IMR-90 (cell line): ENCODE measurements at regions not wholly inside any gene's neighbourhood (a gene's known extent, or its start where the extent isn't known, plus 50 kb on each side); places are given as distances from the start of the nearest gene placed in this dataset.

ENCODE experiments used
- ATAC-seq: fragments of 200-7000 bp; cut with Tn5 transposase; 2 replicates; pipeline ENCODE4 v1.9.1; 2020; ENCODE audit warnings: low read depth, mild to moderate bottlenecking, moderate library complexity
- BruUV-seq: library from RNA; stranded (reverse); fragments of 400-500 nt; replicated peaks from 2 replicates; lab custom pipeline; 2021; lab: Mats Ljungman, UMichigan
- CTCF ChIA-PET: fragments of 300-600 bp; formaldehyde crosslinking; extraction: SDS; loops from one replicate; lab custom pipeline; 2021; ENCODE audit warnings: antibody characterized with exemption; lab: Yijun Ruan, JAX
- POLR2A ChIA-PET: fragments of 300-600 bp; sonication (Branson Sonifier 250); formaldehyde crosslinking; loops from one replicate; lab custom pipeline; 2022; ENCODE audit warnings: antibody characterized with exemption; ENCODE audit not compliant: unreplicated experiment; lab: Charles Lee
- DNase-seq: peaks from one replicate; pipeline ENCODE4 v3.0.0; 2013
- H2AFZ ChIP-seq: replicated peaks from 2 replicates; pipeline ENCODE3; 2013; ENCODE audit warnings: low read length, mild to moderate bottlenecking; ENCODE audit not compliant: poor library complexity
- H2AK5ac ChIP-seq: 2 replicates; pipeline ENCODE4 v1.6.1; 2013; ENCODE audit warnings: low read depth, low read length, inconsistent platforms
- H2AK9ac ChIP-seq: replicated peaks from 2 replicates; pipeline ENCODE3; 2013; ENCODE audit warnings: mild to moderate bottlenecking, low read depth, low read length, moderate library complexity; ENCODE audit not compliant: poor library complexity
- H2BK120ac ChIP-seq: 2 replicates; pipeline ENCODE4 v1.6.1; 2013; ENCODE audit warnings: low read depth, low read length, inconsistent platforms
- H2BK15ac ChIP-seq: 3 replicates; pipeline ENCODE4 v1.6.1; 2013; ENCODE audit warnings: low read depth, low read length, inconsistent platforms
- H2BK20ac ChIP-seq: 2 replicates; pipeline ENCODE4 v1.6.1; 2013; ENCODE audit warnings: low read depth, mild to moderate bottlenecking, inconsistent platforms, low read length, moderate library complexity
- H2BK5ac ChIP-seq: 2 replicates; pipeline ENCODE4 v1.6.1; 2013; ENCODE audit warnings: mild to moderate bottlenecking, low read depth, low read length, inconsistent platforms; ENCODE audit not compliant: poor library complexity, severe bottlenecking
- H3K14ac ChIP-seq: replicated peaks from 2 replicates; pipeline ENCODE4 v1.6.1; 2013; ENCODE audit warnings: low read depth, low read length, inconsistent platforms
- H3K18ac ChIP-seq: 2 replicates; pipeline ENCODE4 v1.6.1; 2013; ENCODE audit warnings: low read depth, low read length, control low read depth
- H3K23ac ChIP-seq: 2 replicates; pipeline ENCODE4 v1.6.1; 2013; ENCODE audit warnings: low read depth, low read length, inconsistent platforms
- H3K27ac ChIP-seq: 2 replicates; pipeline ENCODE4 v1.5.1; 2013; ENCODE audit warnings: mild to moderate bottlenecking, control low read depth, low read length; ENCODE audit not compliant: insufficient read depth
- H3K27me3 ChIP-seq: 2 replicates; pipeline ENCODE4 v1.6.1; 2013; ENCODE audit warnings: low read length; ENCODE audit not compliant: control insufficient read depth, insufficient read depth
- H3K36me3 ChIP-seq: 2 replicates; pipeline ENCODE4 v1.6.1; 2013; ENCODE audit warnings: low read length, mixed read lengths; ENCODE audit not compliant: control insufficient read depth, insufficient read depth
- H3K4ac ChIP-seq: 2 replicates; pipeline ENCODE4 v1.6.1; 2013; ENCODE audit warnings: low read depth, low read length, inconsistent platforms
- H3K4me1 ChIP-seq: 2 replicates; pipeline ENCODE4 v1.6.1; 2013; ENCODE audit warnings: low read length, mixed read lengths; ENCODE audit not compliant: control insufficient read depth, insufficient read depth
- H3K4me2 ChIP-seq: 2 replicates; pipeline ENCODE4 v1.6.1; 2013; ENCODE audit warnings: low read depth, mild to moderate bottlenecking, control low read depth, low read length, moderate library complexity
- H3K4me3 ChIP-seq: 2 replicates; pipeline ENCODE4 v1.5.1; 2013; ENCODE audit warnings: low read depth, mild to moderate bottlenecking, control low read depth, low read length, moderate library complexity; ENCODE audit not compliant: insufficient read depth
- H3K56ac ChIP-seq: 2 replicates; pipeline ENCODE4 v1.6.1; 2013; ENCODE audit warnings: low read length, inconsistent platforms; ENCODE audit not compliant: insufficient read depth; ENCODE audit errors: extremely low read depth
- H3K79me1 ChIP-seq, 2 experiments: 2 replicates each; pipeline ENCODE4 v1.6.1; 2013; ENCODE audit warnings: low read length in 2 of 2, inconsistent platforms in 1 of 2, low read depth in 1 of 2
- H3K9ac ChIP-seq: 2 replicates; pipeline ENCODE4 v1.6.1; 2013; ENCODE audit warnings: low read depth, low read length, control low read depth
- H3K9me1 ChIP-seq: 2 replicates; pipeline ENCODE4 v1.6.1; 2013; ENCODE audit warnings: low read length, inconsistent platforms; ENCODE audit not compliant: insufficient read depth
- H3K9me3 ChIP-seq: 2 replicates; pipeline ENCODE4 v1.6.1; 2013; ENCODE audit warnings: low read length; ENCODE audit not compliant: control insufficient read depth, insufficient read depth
- H4K20me1 ChIP-seq: 2 replicates; pipeline ENCODE4 v1.6.1; 2013; ENCODE audit warnings: low read length, inconsistent platforms; ENCODE audit not compliant: insufficient read depth
- H4K5ac ChIP-seq: 2 replicates; pipeline ENCODE4 v1.6.1; 2013; ENCODE audit warnings: mild to moderate bottlenecking, low read depth, low read length, control low read depth
- H4K8ac ChIP-seq, 2 experiments: 2 replicates each; pipeline ENCODE4 v1.6.1; 2013; ENCODE audit warnings: low read depth in 2 of 2, low read length in 2 of 2, control low read depth in 1 of 2, inconsistent platforms in 1 of 2
- H4K91ac ChIP-seq: 2 replicates; pipeline ENCODE4 v1.6.1; 2013; ENCODE audit warnings: low read depth, low read length, inconsistent platforms; ENCODE audit not compliant: insufficient read depth
- BHLHE40 ChIP-seq: fragments of 150-350 bp; IDR thresholded peaks from 2 replicates; pipeline ENCODE4 v1.6.1; 2016; ENCODE audit warnings: mild to moderate bottlenecking, low read depth, low read length
- CEBPB ChIP-seq: IDR thresholded peaks from 2 replicates; pipeline ENCODE4 v1.6.1; 2012; ENCODE audit warnings: low read depth, low read length, improper control_type of control experiment
- CHD1 ChIP-seq: IDR thresholded peaks from 2 replicates; pipeline ENCODE4 v1.6.1; 2012; ENCODE audit warnings: low read depth, low read length, improper control_type of control experiment
- CTCF ChIP-seq: conservative IDR thresholded peaks from 2 replicates; pipeline ENCODE4 v1.5.1; 2012; ENCODE audit warnings: mild to moderate bottlenecking, low read depth, low read length, improper control_type of control experiment
- ELK1 ChIP-seq: fragments of 150-350 bp; IDR thresholded peaks from 2 replicates; pipeline ENCODE4 v1.6.1; 2016; ENCODE audit warnings: low read depth, mild to moderate bottlenecking, low read length, moderate library complexity, borderline replicate concordance
- FOS ChIP-seq: fragments of 150-350 bp; IDR thresholded peaks from 2 replicates; pipeline ENCODE4 v1.6.1; 2016; ENCODE audit warnings: low read depth, low read length
- MAFK ChIP-seq: IDR thresholded peaks from 2 replicates; pipeline ENCODE4 v1.6.1; 2012; ENCODE audit warnings: low read depth, low read length, improper control_type of control experiment
- MAZ ChIP-seq: IDR thresholded peaks from 2 replicates; pipeline ENCODE4 v1.6.1; 2012; ENCODE audit warnings: low read depth, mild to moderate bottlenecking, low read length, improper control_type of control experiment, moderate library complexity, borderline replicate concordance
- MXI1 ChIP-seq: IDR thresholded peaks from 2 replicates; pipeline ENCODE4 v1.6.1; 2012; ENCODE audit warnings: low read depth, mild to moderate bottlenecking, low read length, moderate library complexity, borderline replicate concordance
- NFE2L2 ChIP-seq: fragments of 150-350 bp; IDR thresholded peaks from 2 replicates; pipeline ENCODE4 v1.6.1; 2016; ENCODE audit warnings: low read depth, mild to moderate bottlenecking, low read length
- POLR2A ChIP-seq: IDR thresholded peaks from 2 replicates; pipeline ENCODE4 v1.6.1; 2012; ENCODE audit warnings: mild to moderate bottlenecking, low read depth, low read length
- RAD21 ChIP-seq: IDR thresholded peaks from 2 replicates; pipeline ENCODE4 v1.6.1; 2012; ENCODE audit warnings: low read length, improper control_type of control experiment
- RCOR1 ChIP-seq: IDR thresholded peaks from 2 replicates; pipeline ENCODE4 v1.6.1; 2012; ENCODE audit warnings: mild to moderate bottlenecking, low read length, improper control_type of control experiment; ENCODE audit not compliant: insufficient replicate concordance
- RFX5 ChIP-seq: IDR thresholded peaks from 2 replicates; pipeline ENCODE4 v1.8.0; 2012; ENCODE audit warnings: low read depth, mild to moderate bottlenecking, low read length, moderate library complexity
- SMC3 ChIP-seq: fragments of 150-350 bp; IDR thresholded peaks from 2 replicates; pipeline ENCODE4 v1.6.1; 2016; ENCODE audit warnings: low read depth, mild to moderate bottlenecking, antibody characterized with exemption, low read length, moderate library complexity
- USF2 ChIP-seq: fragments of 150-350 bp; IDR thresholded peaks from 2 replicates; pipeline ENCODE4 v1.6.1; 2017; ENCODE audit warnings: mild to moderate bottlenecking, antibody characterized with exemption, low read length, low read depth
- whole genome bisulfite sequencing, 2 experiments: methylation state at CpG; one replicate each; pipeline versions ENCODE4 v1.1.5 to v1.1.7; 2013; ENCODE audit warnings: missing lambda C conversion rate in 2 of 2; ENCODE audit not compliant: insufficient read length in 1 of 2; ENCODE audit errors: extremely low coverage in 2 of 2; 5-methylcytosine and 5-hydroxymethylcytosine counted together
- dilution Hi-C: fragments of 300-500 bp; cut with HindIII; formaldehyde crosslinking; loops from one replicate; pipeline ENCODE4 v1.14.3; 2018; ENCODE audit warnings: low sequenced_read_pairs; ENCODE audit not compliant: unreplicated experiment
- in situ Hi-C: fragments of 300-500 bp; cut with MboI; formaldehyde crosslinking; loops from 3 replicates; pipeline ENCODE4 v1.14.3; 2019; ENCODE audit warnings: low sequenced_read_pairs, inconsistent platforms, mixed read lengths
- intact Hi-C: fragments of 100-400 bp; cut with micrococcal nuclease; formaldehyde crosslinking; loops from 2 replicates; pipeline ENCODE4 v1.10.0; 2022

- no peak overlapping the region for H2AK5ac ChIP-seq
- CTCF ChIA-PET: interaction anchor here (0.6 to 1.4 kb wide), 4 partner anchors 15 to 185 kb away, joined by 3 to 4 read pairs (median 4); no protein-coding TSS in a partner anchor
- dilution Hi-C loops: no loop called here
- H3K9ac ChIP-seq: no peak overlapping the region
- no peak overlapping the region for H2BK120ac ChIP-seq
- no peak overlapping the region for H2AK9ac ChIP-seq
- WGBS, 2 experiments: no CpG with 5 or more reads among the region's 7 CpGs
- TF ChIP-seq CTCF (no peak), MAZ (no peak), SMC3 (no peak), ELK1 (no peak), FOS (no peak), CHD1 (no peak), NFE2L2 (no peak), RCOR1 (no peak), RAD21 (no peak), CEBPB (no peak), USF2 (no peak), RFX5 (no peak), MAFK (no peak), POLR2A (no peak), BHLHE40 (no peak), MXI1 (no peak)
- H3K9me1 ChIP-seq: no peaks in the 10 kb centered on the region
- no peak overlapping the region for H2BK5ac ChIP-seq
- H3K14ac ChIP-seq: no peak overlapping the region
- H3K9me3 ChIP-seq: no peaks in the 10 kb centered on the region
- no peak overlapping the region for H3K4me2 ChIP-seq
- H4K20me1 ChIP-seq: no peaks in the 10 kb centered on the region
- H2BK15ac ChIP-seq: no peak overlapping the region
- no peaks in the 10 kb centered on the region for H3K79me1 ChIP-seq
- H3K36me3 ChIP-seq: no peaks in the 10 kb centered on the region
- H3K4me3 ChIP-seq: no peak overlapping the region
- no peak overlapping the region for H4K8ac ChIP-seq
- ATAC-seq: no peak
- H3K18ac ChIP-seq: no peak overlapping the region
- no peak overlapping the region for H2AFZ ChIP-seq
- no peak for DNase-seq
- H3K56ac ChIP-seq: no peak overlapping the region
- H2BK20ac ChIP-seq: no peak overlapping the region
- H3K27ac ChIP-seq: no peak overlapping the region
- in situ Hi-C loops: loop anchor here (10.0 kb wide), 2 partner anchors 80 to 230 kb away; no protein-coding TSS in a partner anchor
- no TSS peak for BruUV-seq
- intact Hi-C loops: loop anchor here (1.0 to 5.0 kb wide), 6 partner anchors 80 to 782 kb away; no protein-coding TSS in a partner anchor
- no peak overlapping the region for H3K23ac ChIP-seq
- peaks cover 5% of the 10 kb centered on the region for H3K27me3 ChIP-seq
- no peak overlapping the region for H3K4ac ChIP-seq
- 0 out of 2 replicates have a peak, but pooled peaks cover 1% of the 10 kb centered on the region for H3K4me1 ChIP-seq
- no peak overlapping the region for H4K5ac ChIP-seq
- no peak overlapping the region for H4K91ac ChIP-seq
- POLR2A ChIA-PET: no interaction called here
These were observed 148.8 kb upstream of the CAMK1G start for GRCh38 chr1:209434631-209435217.
